DND-41 (cell line): ENCODE measurements at regions not wholly inside any gene's neighbourhood (a gene's known extent, or its start where the extent isn't known, plus 50 kb on each side); places are given as distances from the start of the nearest gene placed in this dataset.

Source experiments
- EZH2 ChIP-seq: IDR thresholded peaks from 3 replicates; pipeline ENCODE4 v1.6.1; 2012; ENCODE audit warnings: borderline replicate concordance, low read depth, mild to moderate bottlenecking, moderate library complexity, low read length, inconsistent platforms; ENCODE audit not compliant: severe bottlenecking
- TF ChIP-seq, protein P1 (sequence below): IDR thresholded peaks from 2 replicates; pipeline ENCODE4 v1.5.1; 2012; ENCODE audit warnings: borderline replicate concordance, low read length, moderate library complexity, mild to moderate bottlenecking; ENCODE audit not compliant: poor library complexity, severe bottlenecking; ENCODE audit errors: extremely low read depth

DNA sequence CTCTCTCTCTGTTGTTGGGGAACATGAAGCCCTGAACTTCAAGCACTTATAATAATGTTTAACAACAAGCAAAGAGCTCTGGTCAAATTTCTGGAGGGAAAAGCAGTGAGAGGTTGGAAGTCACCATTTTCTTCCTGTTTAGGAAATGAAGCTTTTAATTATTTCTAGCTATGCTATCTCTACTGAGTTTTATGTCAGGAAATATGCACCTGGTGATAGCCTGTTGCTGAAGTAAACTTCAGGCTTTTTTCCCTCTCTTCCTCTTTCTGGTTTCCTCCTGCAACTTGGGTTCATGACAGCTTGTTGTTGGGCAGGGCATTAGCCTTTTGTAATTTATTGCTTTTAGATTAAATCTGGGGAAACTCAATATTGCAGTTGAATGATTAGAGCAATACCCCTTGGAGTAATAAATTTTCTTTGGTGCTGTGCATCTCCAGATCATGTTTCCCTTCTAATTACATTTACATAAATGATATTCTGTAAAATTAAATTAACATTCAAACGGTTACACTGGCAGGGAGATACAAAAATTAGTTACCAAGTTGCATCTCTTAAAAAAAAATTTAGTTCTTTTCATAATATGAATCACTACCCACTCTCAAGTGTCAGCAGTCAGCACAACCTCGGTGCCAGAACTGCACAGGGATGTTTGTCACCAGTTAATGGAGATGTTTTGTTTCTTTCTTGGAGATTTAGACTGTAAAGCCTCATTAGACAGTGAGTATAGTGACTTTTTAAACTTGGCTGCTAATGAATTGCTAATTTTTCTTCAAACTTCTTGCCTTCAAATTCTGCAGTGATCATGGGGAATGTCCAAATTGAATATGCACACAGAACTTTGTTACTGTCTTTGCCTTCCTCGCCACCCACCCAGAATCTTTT lies 466.6 kb upstream of the ETAA1 start:
- no peak for TF ChIP-seq EZH2
- TF ChIP-seq, protein P1, sequence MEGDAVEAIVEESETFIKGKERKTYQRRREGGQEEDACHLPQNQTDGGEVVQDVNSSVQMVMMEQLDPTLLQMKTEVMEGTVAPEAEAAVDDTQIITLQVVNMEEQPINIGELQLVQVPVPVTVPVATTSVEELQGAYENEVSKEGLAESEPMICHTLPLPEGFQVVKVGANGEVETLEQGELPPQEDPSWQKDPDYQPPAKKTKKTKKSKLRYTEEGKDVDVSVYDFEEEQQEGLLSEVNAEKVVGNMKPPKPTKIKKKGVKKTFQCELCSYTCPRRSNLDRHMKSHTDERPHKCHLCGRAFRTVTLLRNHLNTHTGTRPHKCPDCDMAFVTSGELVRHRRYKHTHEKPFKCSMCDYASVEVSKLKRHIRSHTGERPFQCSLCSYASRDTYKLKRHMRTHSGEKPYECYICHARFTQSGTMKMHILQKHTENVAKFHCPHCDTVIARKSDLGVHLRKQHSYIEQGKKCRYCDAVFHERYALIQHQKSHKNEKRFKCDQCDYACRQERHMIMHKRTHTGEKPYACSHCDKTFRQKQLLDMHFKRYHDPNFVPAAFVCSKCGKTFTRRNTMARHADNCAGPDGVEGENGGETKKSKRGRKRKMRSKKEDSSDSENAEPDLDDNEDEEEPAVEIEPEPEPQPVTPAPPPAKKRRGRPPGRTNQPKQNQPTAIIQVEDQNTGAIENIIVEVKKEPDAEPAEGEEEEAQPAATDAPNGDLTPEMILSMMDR = no peak
